ENCODE measurements at regions not wholly inside any gene's neighbourhood (a gene's known extent, or its start where the extent isn't known, plus 50 kb on each side); places are given as distances from the start of the nearest gene placed in this dataset.
"Not testable (repeated sequence)": the region's sequence is repeated elsewhere in the genome, so short reads cannot be mapped to it uniquely, and the experiment has no call there.

DNA sequence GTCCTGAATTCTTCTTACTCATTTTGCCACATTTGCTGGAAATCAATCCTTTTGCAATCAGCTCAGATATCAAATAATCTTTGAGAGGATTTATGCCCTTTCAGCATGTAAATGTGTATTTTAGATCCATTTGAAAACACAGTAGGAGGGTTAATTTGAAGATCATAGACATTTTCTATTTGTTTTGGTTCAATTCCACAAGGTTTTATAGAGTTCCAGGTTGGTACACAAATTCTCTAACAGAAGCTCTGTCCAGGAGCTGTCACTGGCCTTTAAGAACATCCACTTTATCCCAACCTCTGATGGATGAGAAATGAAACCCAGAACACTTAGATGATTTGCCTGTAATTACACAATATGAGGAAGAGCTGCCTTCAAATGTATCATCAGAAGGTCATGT is 157.3 kb upstream of the CHAC2 start:
- intact Hi-C loops (cut with DNase I) = no loop called here

DNA sequence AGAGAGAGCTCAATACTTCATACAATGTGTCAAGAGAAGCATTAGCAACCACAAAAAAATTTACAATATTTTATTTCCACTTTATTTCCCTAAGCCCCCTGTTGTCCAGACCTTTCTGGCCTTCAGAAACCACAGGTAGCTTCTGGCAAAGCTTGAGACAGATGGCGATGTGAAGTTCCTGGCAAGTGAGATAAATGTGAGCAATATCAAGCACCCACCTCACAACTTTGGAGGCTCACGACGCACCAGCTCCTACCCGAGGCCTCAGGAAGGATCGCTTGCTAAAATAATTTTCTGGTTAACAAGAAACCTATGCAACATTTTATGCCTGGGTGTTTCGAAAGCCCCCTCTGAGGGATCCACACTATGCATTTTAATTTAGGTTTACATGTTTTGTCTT is 158.1 kb upstream of the CHAC2 start:
- H3K27ac ChIP-seq = no peak overlapping the region
- no peaks in the 10 kb centered on the region for H3K9me3 ChIP-seq
- H3K27me3 ChIP-seq (ENCODE audit: low read depth) = no peaks in the 10 kb centered on the region
- no peak for ATAC-seq
- H3K4me1 ChIP-seq = no peaks in the 10 kb centered on the region
- no peak overlapping the region for H3K4me3 ChIP-seq
- no peak for DNase-seq
- H3K36me3 ChIP-seq = no peaks in the 10 kb centered on the region
- intact Hi-C loops (cut with DNase I) = no loop called here
- TF ChIP-seq, protein P1, sequence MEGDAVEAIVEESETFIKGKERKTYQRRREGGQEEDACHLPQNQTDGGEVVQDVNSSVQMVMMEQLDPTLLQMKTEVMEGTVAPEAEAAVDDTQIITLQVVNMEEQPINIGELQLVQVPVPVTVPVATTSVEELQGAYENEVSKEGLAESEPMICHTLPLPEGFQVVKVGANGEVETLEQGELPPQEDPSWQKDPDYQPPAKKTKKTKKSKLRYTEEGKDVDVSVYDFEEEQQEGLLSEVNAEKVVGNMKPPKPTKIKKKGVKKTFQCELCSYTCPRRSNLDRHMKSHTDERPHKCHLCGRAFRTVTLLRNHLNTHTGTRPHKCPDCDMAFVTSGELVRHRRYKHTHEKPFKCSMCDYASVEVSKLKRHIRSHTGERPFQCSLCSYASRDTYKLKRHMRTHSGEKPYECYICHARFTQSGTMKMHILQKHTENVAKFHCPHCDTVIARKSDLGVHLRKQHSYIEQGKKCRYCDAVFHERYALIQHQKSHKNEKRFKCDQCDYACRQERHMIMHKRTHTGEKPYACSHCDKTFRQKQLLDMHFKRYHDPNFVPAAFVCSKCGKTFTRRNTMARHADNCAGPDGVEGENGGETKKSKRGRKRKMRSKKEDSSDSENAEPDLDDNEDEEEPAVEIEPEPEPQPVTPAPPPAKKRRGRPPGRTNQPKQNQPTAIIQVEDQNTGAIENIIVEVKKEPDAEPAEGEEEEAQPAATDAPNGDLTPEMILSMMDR (IDR thresholded peaks at IDR 0.05) = no peak

More for the DNA sequence above, 157.3 kb upstream of the CHAC2 start:
- ATAC-seq = no peak
- Histone ChIP-seq H3K27ac (no peak overlapping the region), H3K27me3 (ENCODE audit: low read depth) (no peaks in the 10 kb centered on the region), H3K36me3 (no peaks in the 10 kb centered on the region), H3K4me3 (no peak overlapping the region), H3K4me1 (no peaks in the 10 kb centered on the region), H3K9me3 (no peaks in the 10 kb centered on the region)
- TF ChIP-seq, protein P1 (IDR thresholded peaks at IDR 0.05) = no peak
- DNase-seq = no peak

DNA sequence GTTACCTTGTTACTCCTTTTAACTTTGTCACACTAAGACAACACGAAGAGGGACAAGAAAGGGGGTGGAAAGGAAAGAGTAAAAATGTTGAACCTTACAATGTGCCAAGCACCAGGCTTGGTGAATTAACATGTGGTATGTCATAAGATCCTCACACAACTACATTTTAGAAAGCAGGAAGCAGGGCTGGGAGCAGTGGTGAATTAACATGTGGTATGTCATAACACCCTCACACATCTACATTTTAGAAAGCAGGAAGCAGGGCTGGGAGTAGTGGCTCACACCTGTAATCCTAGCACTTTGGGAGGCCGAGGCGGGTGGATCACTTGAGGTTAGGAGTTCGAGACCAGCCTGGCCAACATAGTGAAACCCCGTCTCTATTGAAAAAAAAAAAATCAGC is 159.3 kb upstream of the CHAC2 start:
- Histone ChIP-seq H3K9me3 (no peaks in the 10 kb centered on the region), H3K4me3 (no peak overlapping the region), H3K36me3 (no peaks in the 10 kb centered on the region), H3K27me3 (ENCODE audit: low read depth) (no peaks in the 10 kb centered on the region), H3K4me1 (no peaks in the 10 kb centered on the region), H3K27ac (no peak overlapping the region)
- TF ChIP-seq, protein P1 (IDR thresholded peaks at IDR 0.05) = no peak
- ATAC-seq = no peak
- intact Hi-C loops (cut with DNase I) = no loop called here
- DNase-seq = no peak

DNA sequence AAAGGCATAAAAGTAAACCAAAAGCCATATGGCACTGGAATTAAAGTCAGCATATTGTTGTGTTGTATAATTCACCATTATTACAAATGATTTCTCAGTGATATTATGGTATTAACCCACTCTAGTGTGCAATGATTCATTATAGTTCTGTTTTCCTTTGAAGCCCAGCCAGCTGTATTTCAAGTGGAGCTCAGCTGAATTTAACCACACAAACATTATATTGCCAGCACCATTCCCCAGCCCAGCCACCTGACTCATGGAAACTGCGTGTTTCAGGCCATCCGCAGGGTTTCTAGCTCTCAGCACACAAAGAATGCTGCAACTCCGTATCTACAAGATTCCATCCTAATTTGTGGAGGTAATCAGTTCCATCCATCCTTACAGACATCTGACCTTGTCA is 166.8 kb upstream of the CHAC2 start:
- H3K36me3 ChIP-seq = no peaks in the 10 kb centered on the region
- no peak overlapping the region for H3K4me3 ChIP-seq
- H3K27me3 ChIP-seq (ENCODE audit: low read depth) = no peaks in the 10 kb centered on the region
- no peaks in the 10 kb centered on the region for H3K4me1 ChIP-seq
- ATAC-seq (peak; percentile 41 to 58), DNase-seq (no peak)
- intact Hi-C loops (cut with DNase I) = no loop called here
- H3K9me3 ChIP-seq = no peaks in the 10 kb centered on the region
- TF ChIP-seq, protein P1 (IDR thresholded peaks at IDR 0.05) = no peak
- H3K27ac ChIP-seq = no peak overlapping the region

DNA sequence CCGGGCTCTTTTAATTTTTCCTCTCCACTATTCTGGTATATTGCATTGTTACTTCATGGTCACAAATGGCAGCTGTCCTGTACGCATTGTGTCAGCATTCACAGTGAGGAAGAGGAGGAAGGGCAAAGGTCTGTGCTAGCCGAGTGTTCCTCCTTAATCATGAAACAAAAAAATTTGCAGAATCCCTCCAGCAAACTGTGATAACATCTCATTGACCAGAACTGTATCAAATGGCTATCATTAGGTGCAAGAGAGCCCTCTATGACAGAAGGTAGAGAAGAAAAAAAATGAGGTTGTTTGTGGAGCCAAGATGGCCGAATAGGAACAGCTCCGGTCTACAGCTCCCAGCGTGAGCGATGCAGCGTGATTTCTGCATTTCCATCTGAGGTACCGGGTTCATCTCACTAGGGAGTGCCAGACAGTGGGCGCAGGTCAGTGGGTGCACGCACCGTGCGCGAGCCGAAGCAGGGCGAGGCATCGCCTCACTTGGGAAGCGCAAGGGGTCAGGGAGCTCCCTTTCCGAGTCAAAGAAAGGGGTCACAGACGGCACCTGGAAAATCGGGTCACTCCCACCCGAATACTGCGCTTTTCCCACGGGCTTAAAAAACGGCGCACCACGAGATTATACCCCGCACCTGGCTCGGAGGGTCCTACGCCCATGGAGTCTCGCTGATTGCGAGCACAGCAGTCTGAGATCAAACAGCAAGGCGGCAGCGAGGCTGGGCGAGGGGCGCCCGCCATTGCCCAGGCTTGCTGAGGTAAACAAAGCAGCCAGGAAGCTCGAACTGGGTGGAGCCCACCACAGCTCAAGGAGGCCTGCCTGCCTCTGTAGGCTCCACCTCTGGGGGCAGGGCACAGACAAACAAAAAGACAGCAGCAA is 180.6 kb upstream of the CHAC2 start:
- H3K36me3 ChIP-seq; H3K4me1 ChIP-seq; H3K27me3 ChIP-seq (ENCODE audit: low read depth); H3K4me3 ChIP-seq; ATAC-seq; H3K27ac ChIP-seq; H3K9me3 ChIP-seq; DNase-seq; intact Hi-C loops (cut with DNase I): not testable (repeated sequence)

DNA sequence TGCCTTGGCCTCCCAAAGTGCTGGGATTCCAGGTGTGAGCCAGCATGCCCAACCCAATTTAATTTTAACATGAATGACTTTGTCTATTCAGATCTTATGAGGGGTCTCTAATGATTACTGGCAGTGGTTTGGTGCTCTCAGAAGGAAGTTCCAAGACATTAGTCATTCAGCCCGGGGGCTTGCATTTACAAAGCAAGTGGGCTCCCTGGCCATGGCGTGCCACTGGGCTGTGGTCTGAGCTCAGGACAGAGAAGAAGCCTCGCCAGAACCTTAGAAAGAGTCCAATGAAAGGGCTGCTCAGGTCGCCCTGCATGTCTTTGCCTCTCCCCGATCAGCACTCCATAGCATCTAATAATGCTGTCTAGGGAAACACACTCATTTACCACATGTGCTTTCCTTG is 182.6 kb upstream of the CHAC2 start:
- H3K27ac ChIP-seq = no peak overlapping the region
- H3K4me3 ChIP-seq = no peak overlapping the region
- no peaks in the 10 kb centered on the region for H3K27me3 ChIP-seq (ENCODE audit: low read depth)
- H3K36me3 ChIP-seq = no peaks in the 10 kb centered on the region
- TF ChIP-seq, protein P1 (IDR thresholded peaks at IDR 0.05) = no peak
- no peaks in the 10 kb centered on the region for H3K9me3 ChIP-seq
- DNase-seq = no peak
- intact Hi-C loops (cut with DNase I) = no loop called here
- H3K4me1 ChIP-seq = no peaks in the 10 kb centered on the region
- ATAC-seq = no peak
